ENCODE measurements at regions not wholly inside any gene's neighbourhood (a gene's known extent, or its start where the extent isn't known, plus 50 kb on each side); places are given as distances from the start of the nearest gene placed in this dataset.
"Not testable (repeated sequence)": the region's sequence is repeated elsewhere in the genome, so short reads cannot be mapped to it uniquely, and the experiment has no call there.

DNA sequence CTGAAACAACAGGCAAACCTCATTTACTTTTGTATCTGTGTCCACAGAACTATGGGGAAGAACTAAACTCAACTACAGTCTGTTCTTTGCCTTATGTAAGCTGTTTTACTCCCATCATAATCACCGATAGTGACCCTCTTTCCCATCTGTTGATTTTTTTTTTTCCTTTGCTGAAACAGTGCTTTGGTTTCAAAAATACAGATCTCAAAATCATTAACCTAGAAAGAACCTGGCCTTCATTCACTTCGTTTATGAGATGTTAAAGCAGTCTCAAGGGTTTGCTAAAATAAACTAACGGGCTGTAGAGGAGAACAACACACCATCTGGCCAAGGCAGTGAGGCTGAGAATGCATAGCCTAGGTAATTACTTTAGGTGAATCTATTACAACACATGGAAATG, 706.6 kb upstream of the ZNF608 start:
- Histone ChIP-seq H3K9me3 (ENCODE audit: control insufficient read depth, insufficient read depth, low read length) (no peaks in the 10 kb centered on the region), H3K27me3 (ENCODE audit: control insufficient read depth, insufficient read depth, low read length) (no peaks in the 10 kb centered on the region), H3K27ac (ENCODE audit: low read depth, low read length) (no peak overlapping the region), H3K36me3 (ENCODE audit: control insufficient read depth, insufficient read depth, low read length) (no peaks in the 10 kb centered on the region), H3K4me3 (ENCODE audit: low read depth, low read length) (no peak overlapping the region), H3K4me1 (ENCODE audit: control insufficient read depth, insufficient read depth, low read length) (no peaks in the 10 kb centered on the region)
- 100% methylated on average over 1 of the region's 3 CpGs for WGBS (ENCODE audit: insufficient coverage)
- DNase-seq (ENCODE audit: low read depth in 4 of 6, low spot score in 6 of 6): peak in 2 of 6 donors; percentile 20 to 63

DNA sequence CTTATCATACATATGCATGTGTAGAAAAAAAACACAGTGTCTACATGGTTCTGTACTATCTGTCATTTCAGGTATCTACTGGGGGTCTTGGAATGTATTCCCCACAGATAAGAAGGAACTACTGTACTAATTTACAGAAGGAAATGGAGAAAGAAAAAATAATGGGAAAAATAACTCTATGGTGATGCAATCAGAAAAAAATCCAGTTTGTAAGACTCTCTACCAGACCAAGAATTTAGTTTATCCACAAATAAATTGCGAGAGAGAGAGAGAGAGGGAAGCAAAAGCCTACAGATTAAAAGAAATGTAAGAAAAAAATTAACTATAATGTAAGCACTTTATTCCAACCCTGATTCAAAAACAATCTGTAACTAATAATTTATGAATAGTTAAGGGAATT, 708.6 kb upstream of the ZNF608 start:
- Histone ChIP-seq H3K36me3 (ENCODE audit: control insufficient read depth, insufficient read depth, low read length) (no peaks in the 10 kb centered on the region), H3K4me3 (ENCODE audit: low read depth, low read length) (no peak overlapping the region), H3K27me3 (ENCODE audit: control insufficient read depth, insufficient read depth, low read length) (no peaks in the 10 kb centered on the region), H3K4me1 (ENCODE audit: control insufficient read depth, insufficient read depth, low read length) (no peaks in the 10 kb centered on the region), H3K27ac (ENCODE audit: low read depth, low read length) (no peak overlapping the region), H3K9me3 (ENCODE audit: control insufficient read depth, insufficient read depth, low read length) (no peaks in the 10 kb centered on the region)
- DNase-seq (ENCODE audit: low read depth in 4 of 6, low spot score in 6 of 6): no peak
- WGBS (ENCODE audit: insufficient coverage): no CpG with 5 or more reads among the region's 1 CpG

DNA sequence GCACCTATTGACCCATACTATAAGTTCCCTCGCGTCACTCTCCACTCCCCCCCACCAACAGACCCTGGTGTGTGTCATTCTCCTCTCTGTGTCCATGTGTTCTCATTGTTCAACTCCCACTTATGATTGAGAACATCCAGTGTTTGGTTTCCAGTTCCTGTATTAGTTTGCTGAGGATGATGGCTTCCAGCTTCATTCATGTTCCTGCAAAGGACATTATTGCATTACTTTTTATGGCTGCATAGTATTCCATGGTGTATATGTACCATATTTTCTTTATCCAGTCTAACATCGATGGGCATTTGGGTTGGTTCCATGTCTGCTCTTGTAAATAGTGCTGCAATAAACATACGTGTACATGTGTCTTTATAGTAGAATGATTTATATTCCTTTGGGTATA, 709.6 kb upstream of the ZNF608 start:
- H3K4me1 ChIP-seq (ENCODE audit: control insufficient read depth, insufficient read depth, low read length); H3K9me3 ChIP-seq (ENCODE audit: control insufficient read depth, insufficient read depth, low read length); H3K27me3 ChIP-seq (ENCODE audit: control insufficient read depth, insufficient read depth, low read length); H3K27ac ChIP-seq (ENCODE audit: low read depth, low read length); DNase-seq (ENCODE audit: low read depth in 4 of 6, low spot score in 6 of 6); H3K4me3 ChIP-seq (ENCODE audit: low read depth, low read length); H3K36me3 ChIP-seq (ENCODE audit: control insufficient read depth, insufficient read depth, low read length): not testable (repeated sequence)
- no CpG with 5 or more reads among the region's 4 CpGs for WGBS (ENCODE audit: insufficient coverage)

DNA sequence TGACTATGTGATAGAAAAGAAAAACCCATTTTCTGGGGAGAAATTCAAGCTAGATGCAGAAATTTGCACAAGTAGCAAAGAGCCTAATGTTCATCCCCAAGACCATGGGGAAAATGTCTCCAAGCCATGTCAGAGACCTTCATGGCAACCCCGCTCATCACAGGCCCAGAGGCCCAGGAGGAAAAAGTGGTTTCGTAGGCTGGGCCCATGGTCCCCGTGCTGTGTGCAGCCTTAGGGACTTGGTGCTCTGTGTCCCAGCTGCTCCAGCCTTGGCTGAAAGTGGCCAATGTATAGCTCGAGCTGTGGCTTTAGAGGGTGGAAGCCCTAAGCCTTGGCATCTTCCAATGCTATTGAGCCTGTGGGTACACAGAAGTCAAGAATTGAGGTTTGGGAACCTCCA, 711.2 kb upstream of the ZNF608 start:
- no peak for DNase-seq (ENCODE audit: low read depth in 4 of 6, low spot score in 6 of 6)
- no peaks in the 10 kb centered on the region for H3K9me3 ChIP-seq (ENCODE audit: control insufficient read depth, insufficient read depth, low read length)
- H3K27ac ChIP-seq (ENCODE audit: low read depth, low read length): no peak overlapping the region
- no peaks in the 10 kb centered on the region for H3K27me3 ChIP-seq (ENCODE audit: control insufficient read depth, insufficient read depth, low read length)
- 94% methylated on average over 4 of the region's 4 CpGs for WGBS (ENCODE audit: insufficient coverage)
- no peaks in the 10 kb centered on the region for H3K36me3 ChIP-seq (ENCODE audit: control insufficient read depth, insufficient read depth, low read length)
- no peaks in the 10 kb centered on the region for H3K4me1 ChIP-seq (ENCODE audit: control insufficient read depth, insufficient read depth, low read length)
- no peak overlapping the region for H3K4me3 ChIP-seq (ENCODE audit: low read depth, low read length)

DNA sequence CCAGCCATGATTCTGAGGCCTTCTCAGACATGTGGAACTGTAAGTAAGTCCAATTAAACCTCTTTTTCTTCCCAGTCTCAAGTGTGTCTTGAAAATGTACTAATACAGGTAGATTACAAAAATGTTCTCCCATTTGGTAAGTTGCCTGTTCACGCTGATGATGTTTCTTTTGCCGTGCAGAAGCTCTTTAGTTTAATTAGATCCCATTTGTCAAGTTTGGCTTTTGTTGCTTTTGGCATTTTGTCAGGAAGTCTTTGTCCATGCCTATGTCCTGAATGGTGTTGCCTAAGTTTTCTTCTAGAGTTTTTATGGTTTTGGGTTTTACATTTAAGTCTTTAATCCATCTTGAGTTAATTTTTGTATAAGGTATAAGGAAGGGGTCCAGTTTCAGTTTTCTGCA, 712.5 kb upstream of the ZNF608 start:
- H3K4me3 ChIP-seq (ENCODE audit: low read depth, low read length); H3K27me3 ChIP-seq (ENCODE audit: control insufficient read depth, insufficient read depth, low read length); DNase-seq (ENCODE audit: low read depth in 4 of 6, low spot score in 6 of 6); H3K9me3 ChIP-seq (ENCODE audit: control insufficient read depth, insufficient read depth, low read length); H3K4me1 ChIP-seq (ENCODE audit: control insufficient read depth, insufficient read depth, low read length); H3K27ac ChIP-seq (ENCODE audit: low read depth, low read length); H3K36me3 ChIP-seq (ENCODE audit: control insufficient read depth, insufficient read depth, low read length): not testable (repeated sequence)
- no CpG with 5 or more reads among the region's 2 CpGs for WGBS (ENCODE audit: insufficient coverage)

DNA sequence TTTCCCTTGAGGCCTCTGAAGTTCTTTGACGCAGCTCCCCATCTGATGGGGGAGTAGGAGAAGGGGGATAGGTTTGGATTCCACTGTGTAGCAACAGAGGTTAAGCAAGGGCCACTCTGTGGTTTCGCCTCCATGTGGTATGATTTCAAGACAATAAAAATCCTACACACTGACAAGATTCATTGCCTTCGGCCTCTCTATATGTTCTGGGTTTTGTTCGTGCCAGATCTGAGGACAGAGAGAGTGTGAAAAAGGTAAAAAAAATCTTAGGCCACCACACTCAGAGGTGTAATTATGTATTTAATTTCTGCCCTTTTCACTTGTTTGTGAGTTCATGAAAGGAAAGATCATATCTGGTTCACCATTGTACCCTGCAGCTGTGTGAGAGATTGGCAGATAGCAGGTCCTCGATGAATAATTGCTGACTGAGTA, 715.2 kb upstream of the ZNF608 start:
- Histone ChIP-seq H3K4me3 (ENCODE audit: low read depth, low read length) (no peak overlapping the region), H3K27me3 (ENCODE audit: control insufficient read depth, insufficient read depth, low read length) (no peaks in the 10 kb centered on the region), H3K4me1 (ENCODE audit: control insufficient read depth, insufficient read depth, low read length) (no peaks in the 10 kb centered on the region), H3K36me3 (ENCODE audit: control insufficient read depth, insufficient read depth, low read length) (no peaks in the 10 kb centered on the region), H3K27ac (ENCODE audit: low read depth, low read length) (no peak overlapping the region), H3K9me3 (ENCODE audit: control insufficient read depth, insufficient read depth, low read length) (no peaks in the 10 kb centered on the region)
- WGBS (ENCODE audit: insufficient coverage): no CpG with 5 or more reads among the region's 5 CpGs
- DNase-seq (ENCODE audit: low read depth in 4 of 6, low spot score in 6 of 6): no peak

DNA sequence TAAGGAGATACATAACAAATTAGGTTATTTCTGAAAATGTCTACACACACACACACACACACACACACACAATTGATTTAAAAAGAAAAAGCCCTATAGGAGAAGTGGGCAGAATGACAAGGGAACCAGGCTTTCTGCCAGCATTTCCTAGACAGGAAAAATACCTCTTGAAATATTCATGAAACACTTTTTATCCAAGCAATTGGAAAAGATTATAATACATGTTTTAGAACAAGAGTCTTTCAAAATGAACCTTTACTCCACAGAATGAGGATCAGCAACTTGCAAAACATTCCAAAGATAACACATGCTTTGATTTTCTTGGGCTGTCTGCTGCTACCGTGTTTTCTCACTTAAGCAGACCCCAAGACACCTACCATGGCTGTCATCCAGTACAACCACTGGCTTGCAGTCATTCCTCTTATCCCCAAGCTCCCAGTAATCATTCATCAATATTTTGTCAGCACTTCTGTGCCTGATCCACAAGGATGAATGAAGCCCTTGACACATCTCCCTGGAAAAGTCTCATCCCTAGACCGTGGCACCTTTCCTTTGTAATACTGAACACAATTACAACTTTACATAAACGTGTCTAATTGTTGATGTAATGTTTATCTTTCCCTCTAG, 717.1 kb upstream of the ZNF608 start:
- WGBS (ENCODE audit: insufficient coverage): 13% methylated on average over 1 of the region's 3 CpGs
- H3K27me3 ChIP-seq (ENCODE audit: control insufficient read depth, insufficient read depth, low read length): no peaks in the 10 kb centered on the region
- H3K27ac ChIP-seq (ENCODE audit: low read depth, low read length): no peak overlapping the region
- no peak overlapping the region for H3K4me3 ChIP-seq (ENCODE audit: low read depth, low read length)
- H3K9me3 ChIP-seq (ENCODE audit: control insufficient read depth, insufficient read depth, low read length): no peaks in the 10 kb centered on the region
- no peaks in the 10 kb centered on the region for H3K4me1 ChIP-seq (ENCODE audit: control insufficient read depth, insufficient read depth, low read length)
- DNase-seq (ENCODE audit: low read depth in 4 of 6, low spot score in 6 of 6): peak in 2 of 6 donors; percentile 68 to 87
- no peaks in the 10 kb centered on the region for H3K36me3 ChIP-seq (ENCODE audit: control insufficient read depth, insufficient read depth, low read length)

DNA sequence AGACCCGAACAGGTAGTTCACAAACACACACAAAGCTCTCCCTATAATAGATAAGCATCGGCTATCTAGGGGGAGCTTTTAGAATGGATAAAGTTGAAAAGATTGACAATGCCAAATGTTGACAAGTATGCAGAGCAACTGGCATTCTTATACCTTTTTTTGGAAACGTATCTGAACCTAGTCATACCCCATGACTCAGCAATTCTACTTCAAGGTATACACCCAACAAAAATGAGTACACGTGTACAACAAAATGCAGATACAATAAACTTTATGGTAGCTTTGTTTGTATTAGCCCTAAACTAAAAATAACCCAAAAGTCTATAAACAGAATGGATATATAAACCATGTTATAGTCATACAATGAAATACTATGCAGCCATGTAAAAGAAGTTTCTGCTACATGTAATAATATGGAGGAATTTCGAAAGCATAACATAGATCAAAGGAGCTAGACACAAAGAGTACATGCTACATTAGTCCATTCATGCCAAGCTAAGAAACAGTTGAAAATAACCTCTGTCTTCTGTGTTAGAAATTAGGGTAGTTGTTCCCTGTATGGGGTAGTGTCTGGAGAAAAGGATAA, 718.5 kb upstream of the ZNF608 start:
- no peaks in the 10 kb centered on the region for H3K4me1 ChIP-seq (ENCODE audit: control insufficient read depth, insufficient read depth, low read length)
- no peak overlapping the region for H3K4me3 ChIP-seq (ENCODE audit: low read depth, low read length)
- no CpG with 5 or more reads among the region's 5 CpGs for WGBS (ENCODE audit: insufficient coverage)
- DNase-seq (ENCODE audit: low read depth in 4 of 6, low spot score in 6 of 6): no peak
- no peak overlapping the region for H3K27ac ChIP-seq (ENCODE audit: low read depth, low read length)
- no peaks in the 10 kb centered on the region for H3K27me3 ChIP-seq (ENCODE audit: control insufficient read depth, insufficient read depth, low read length)
- H3K36me3 ChIP-seq (ENCODE audit: control insufficient read depth, insufficient read depth, low read length): no peaks in the 10 kb centered on the region
- no peaks in the 10 kb centered on the region for H3K9me3 ChIP-seq (ENCODE audit: control insufficient read depth, insufficient read depth, low read length)

DNA sequence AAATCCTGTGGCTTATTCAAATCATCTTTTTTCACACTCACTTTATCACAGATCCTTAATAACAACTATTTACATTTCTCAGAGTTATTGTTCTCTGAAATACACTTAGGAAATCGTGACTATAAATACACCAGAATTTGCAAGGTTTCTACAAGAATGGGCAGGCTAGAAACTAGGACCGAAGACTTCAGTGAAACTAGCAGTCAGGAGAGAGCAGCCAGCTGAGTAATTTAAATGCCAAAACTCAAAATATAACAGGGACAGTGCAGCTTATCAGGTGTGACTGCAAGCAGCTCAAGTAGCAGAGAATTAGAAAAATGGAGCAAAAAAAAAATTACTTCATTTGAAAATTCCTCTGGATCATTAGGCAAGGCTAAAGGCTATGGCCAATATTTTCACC, 719.3 kb upstream of the ZNF608 start:
- 75% methylated on average over 2 of the region's 2 CpGs for WGBS (ENCODE audit: insufficient coverage)
- H3K4me1 ChIP-seq (ENCODE audit: control insufficient read depth, insufficient read depth, low read length): no peaks in the 10 kb centered on the region
- H3K27ac ChIP-seq (ENCODE audit: low read depth, low read length): no peak overlapping the region
- no peak overlapping the region for H3K4me3 ChIP-seq (ENCODE audit: low read depth, low read length)
- H3K27me3 ChIP-seq (ENCODE audit: control insufficient read depth, insufficient read depth, low read length): no peaks in the 10 kb centered on the region
- H3K36me3 ChIP-seq (ENCODE audit: control insufficient read depth, insufficient read depth, low read length): no peaks in the 10 kb centered on the region
- no peaks in the 10 kb centered on the region for H3K9me3 ChIP-seq (ENCODE audit: control insufficient read depth, insufficient read depth, low read length)
- no peak for DNase-seq (ENCODE audit: low read depth in 4 of 6, low spot score in 6 of 6)

DNA sequence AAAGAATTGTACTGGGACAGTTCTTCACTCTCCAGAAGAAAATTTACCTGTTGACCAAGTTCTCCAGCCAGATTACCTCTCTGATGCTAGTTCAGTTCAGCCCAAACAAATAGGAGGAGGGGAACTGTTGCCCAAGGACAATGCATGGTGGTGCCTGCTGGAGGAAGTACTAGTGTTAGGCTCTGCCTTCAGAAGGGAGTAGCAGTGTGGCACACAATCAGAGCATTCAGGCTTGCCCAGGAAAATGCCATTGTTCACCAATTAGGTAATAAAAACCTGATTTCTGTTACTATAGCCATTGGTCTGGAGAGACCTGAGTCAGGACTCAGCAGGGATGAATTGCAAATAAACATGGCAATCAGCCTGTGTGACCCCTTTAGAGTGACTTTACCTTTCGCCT, 720.8 kb upstream of the ZNF608 start:
- H3K27ac ChIP-seq (ENCODE audit: low read depth, low read length): no peak overlapping the region
- H3K4me3 ChIP-seq (ENCODE audit: low read depth, low read length): no peak overlapping the region
- no peaks in the 10 kb centered on the region for H3K9me3 ChIP-seq (ENCODE audit: control insufficient read depth, insufficient read depth, low read length)
- H3K27me3 ChIP-seq (ENCODE audit: control insufficient read depth, insufficient read depth, low read length): no peaks in the 10 kb centered on the region
- no peaks in the 10 kb centered on the region for H3K4me1 ChIP-seq (ENCODE audit: control insufficient read depth, insufficient read depth, low read length)
- DNase-seq (ENCODE audit: low read depth in 4 of 6, low spot score in 6 of 6): no peak
- no CpG with 5 or more reads among the region's 1 CpG for WGBS (ENCODE audit: insufficient coverage)
- no peaks in the 10 kb centered on the region for H3K36me3 ChIP-seq (ENCODE audit: control insufficient read depth, insufficient read depth, low read length)
